GM12873 (cell line): ENCODE measurements at regions not wholly inside any gene's neighbourhood (a gene's known extent, or its start where the extent isn't known, plus 50 kb on each side); places are given as distances from the start of the nearest gene placed in this dataset.

Experiments
- CTCF ChIP-seq: IDR thresholded peaks from 2 replicates; pipeline ENCODE4 v1.5.1; 2012; ENCODE audit warnings: low read depth, mild to moderate bottlenecking, moderate library complexity, low read length, control low read depth; ENCODE audit not compliant: insufficient read depth; ENCODE audit errors: missing control alignments

GRCh38 chrX:13894888-13895565, 78.1 kb upstream of the GPM6B start:
- TF ChIP-seq CTCF: no peak

GRCh38 chrX:13893826-13894225, 76.9 kb upstream of the GPM6B start:
- TF ChIP-seq CTCF: no peak

GRCh38 chrX:13892856-13893255, 76.0 kb upstream of the GPM6B start:
- no peak for TF ChIP-seq CTCF

- TF ChIP-seq CTCF: no peak
Measured at GRCh38 chrX:13891377-13892140, 74.7 kb upstream of the GPM6B start.

- TF ChIP-seq CTCF: no peak
Measured at GRCh38 chrX:13890806-13891205, 73.9 kb upstream of the GPM6B start.

- TF ChIP-seq CTCF: no peak
Measured at GRCh38 chrX:13888284-13888683, 71.4 kb upstream of the GPM6B start.

GRCh38 chrX:13885591-13885990, 68.7 kb upstream of the GPM6B start:
- TF ChIP-seq CTCF: no peak
